ENCODE measurements at regions not wholly inside any gene's neighbourhood (a gene's known extent, or its start where the extent isn't known, plus 50 kb on each side); places are given as distances from the start of the nearest gene placed in this dataset.

DNA sequence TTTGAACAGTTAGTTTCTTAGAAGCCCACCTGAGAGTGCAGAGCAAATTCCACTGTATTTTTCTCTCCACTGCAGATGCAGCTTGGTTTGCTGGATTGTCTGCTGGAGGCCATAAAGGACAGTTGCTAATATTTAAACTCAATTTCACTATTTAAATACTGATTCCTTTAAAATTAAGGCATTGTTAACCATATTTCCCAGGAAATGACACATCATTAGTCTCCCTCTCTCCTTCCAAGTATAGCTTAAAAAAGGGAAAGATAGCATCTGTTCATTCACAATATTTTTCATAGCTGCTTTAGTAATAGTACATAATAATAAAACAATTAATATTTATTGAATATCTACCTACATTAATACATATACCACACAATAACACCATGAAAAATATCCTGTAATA lies 252.9 kb downstream of the HGF start:
- Histone ChIP-seq H3K4me3 (ENCODE audit: control insufficient read depth in 2 of 3, extremely low read depth in 1 of 3, insufficient read depth in 2 of 3, low read depth in 1 of 3, low read length in 3 of 3) (no peak overlapping the region), H3K79me2 (ENCODE audit: control insufficient read depth, insufficient read depth, low read length) (no peaks in the 10 kb centered on the region), H3K27me3 (ENCODE audit: control insufficient read depth, extremely low read depth, insufficient read depth, low read length) (no peaks in the 10 kb centered on the region), H3K9me3 (ENCODE audit: control insufficient read depth, low read depth, low read length) (no peaks in the 10 kb centered on the region), H3K9me1 (ENCODE audit: control insufficient read depth, extremely low read depth, insufficient read depth, low read length) (no peaks in the 10 kb centered on the region), H2AFZ (ENCODE audit: control insufficient read depth, low read length) (peak overlapping the region; percentile 23), H4K20me1 (ENCODE audit: control insufficient read depth, extremely low read depth, insufficient read depth, low read length) (no peaks in the 10 kb centered on the region), H3K4me2 (ENCODE audit: control insufficient read depth, extremely low read depth, insufficient read depth, low read depth, low read length) (no peak overlapping the region), H3K4me1 (ENCODE audit: control insufficient read depth, extremely low read depth, insufficient read depth, low read length) (peaks cover 8% of the 10 kb centered on the region), H3K9ac (ENCODE audit: control insufficient read depth, extremely low read depth, insufficient read depth, low read length) (no peak overlapping the region), H3K36me3 (ENCODE audit: control insufficient read depth in 2 of 2, extremely low read depth in 1 of 2, insufficient read depth in 2 of 2, low read length in 2 of 2) (no peaks in the 10 kb centered on the region), H3K27ac (ENCODE audit: control insufficient read depth, insufficient read depth, low read length) (no peak overlapping the region)
- no peak for FAIRE-seq
- DNase-seq (ENCODE audit: low read depth, low spot score), result no peak
- dilution Hi-C loops (cut with MboI; ENCODE audit: extremely low pct_ligation_motif_present, low sequenced_read_pairs), result loop anchor here (25.0 kb wide), 2 partner anchors 220 to 495 kb away; no protein-coding TSS in a partner anchor
- TF ChIP-seq EZH2 (IDR thresholded peaks at IDR 0.05; ENCODE audit: low read length) (no peak), CTCF (optimal IDR thresholded peaks at IDR 0.05 in 1 of 3, IDR thresholded peaks at IDR 0.05 in 1 of 3, conservative IDR thresholded peaks at IDR 0.05 in 1 of 3; ENCODE audit: extremely low read depth in 1 of 3, insufficient read depth in 2 of 3, low read length in 3 of 3) (no peak)

- dilution Hi-C loops (cut with MboI; ENCODE audit: extremely low pct_ligation_motif_present, low sequenced_read_pairs), result loop anchor here (25.0 kb wide), 2 partner anchors 222 to 497 kb away; no protein-coding TSS in a partner anchor
- Histone ChIP-seq H2AFZ (ENCODE audit: control insufficient read depth, low read length) (no peak overlapping the region), H3K9ac (ENCODE audit: control insufficient read depth, extremely low read depth, insufficient read depth, low read length) (no peak overlapping the region), H3K27me3 (ENCODE audit: control insufficient read depth, extremely low read depth, insufficient read depth, low read length) (no peaks in the 10 kb centered on the region), H3K4me1 (ENCODE audit: control insufficient read depth, extremely low read depth, insufficient read depth, low read length) (peaks cover 8% of the 10 kb centered on the region), H3K36me3 (ENCODE audit: control insufficient read depth in 2 of 2, extremely low read depth in 1 of 2, insufficient read depth in 2 of 2, low read length in 2 of 2) (no peaks in the 10 kb centered on the region), H3K9me1 (ENCODE audit: control insufficient read depth, extremely low read depth, insufficient read depth, low read length) (no peaks in the 10 kb centered on the region), H3K4me3 (ENCODE audit: control insufficient read depth in 2 of 3, extremely low read depth in 1 of 3, insufficient read depth in 2 of 3, low read depth in 1 of 3, low read length in 3 of 3) (no peak overlapping the region), H3K27ac (ENCODE audit: control insufficient read depth, insufficient read depth, low read length) (no peak overlapping the region), H3K79me2 (ENCODE audit: control insufficient read depth, insufficient read depth, low read length) (no peaks in the 10 kb centered on the region), H3K9me3 (ENCODE audit: control insufficient read depth, low read depth, low read length) (no peaks in the 10 kb centered on the region), H4K20me1 (ENCODE audit: control insufficient read depth, extremely low read depth, insufficient read depth, low read length) (no peaks in the 10 kb centered on the region), H3K4me2 (ENCODE audit: control insufficient read depth, extremely low read depth, insufficient read depth, low read depth, low read length) (no peak overlapping the region)
- TF ChIP-seq CTCF (optimal IDR thresholded peaks at IDR 0.05 in 1 of 3, IDR thresholded peaks at IDR 0.05 in 1 of 3, conservative IDR thresholded peaks at IDR 0.05 in 1 of 3; ENCODE audit: extremely low read depth in 1 of 3, insufficient read depth in 2 of 3, low read length in 3 of 3), result no peak
- TF ChIP-seq EZH2 (IDR thresholded peaks at IDR 0.05; ENCODE audit: low read length), result no peak
- DNase-seq (ENCODE audit: low read depth, low spot score), result no peak
- FAIRE-seq, result no peak
These were observed 254.8 kb downstream of the HGF start for GRCh38 chr7:81515009-81515408.
